Caki2 (cell line): ENCODE measurements at regions not wholly inside any gene's neighbourhood (a gene's known extent, or its start where the extent isn't known, plus 50 kb on each side); places are given as distances from the start of the nearest gene placed in this dataset.

Experiments
- DNase-seq: peaks from one replicate; pipeline ENCODE4 v3.0.0-alpha.2; 2015; ENCODE audit warnings: low read depth
- in situ Hi-C: cut with HindIII; loops from 2 replicates; pipeline ENCODE4 v1.10.0; 2016; ENCODE audit warnings: low sequenced_read_pairs, low pct_unique_long_range_greater_than_20kb, mixed read lengths

GRCh38 chr2:42879121-42879705, 86.8 kb upstream of the HAAO start:
- in situ Hi-C loops, result no loop called here
- DNase-seq, result no peak

GRCh38 chr2:42878581-42878980, 86.2 kb upstream of the HAAO start:
- no peak for DNase-seq
- in situ Hi-C loops, result no loop called here

GRCh38 chr2:42877936-42878335, 85.6 kb upstream of the HAAO start:
- in situ Hi-C loops, result no loop called here
- no peak for DNase-seq

- no peak for DNase-seq
- in situ Hi-C loops, result no loop called here
These were observed 85.1 kb upstream of the HAAO start for GRCh38 chr2:42877511-42877910.

- no peak for DNase-seq
- in situ Hi-C loops, result no loop called here
These were observed 84.0 kb upstream of the HAAO start for GRCh38 chr2:42876326-42876751.

GRCh38 chr2:42875880-42876279, 83.5 kb upstream of the HAAO start:
- in situ Hi-C loops, result no loop called here
- DNase-seq, result no peak

GRCh38 chr2:42874949-42875801, 82.8 kb upstream of the HAAO start:
- no peak for DNase-seq
- in situ Hi-C loops, result no loop called here

- in situ Hi-C loops, result no loop called here
- DNase-seq, result no peak
These were observed 80.3 kb upstream of the HAAO start for GRCh38 chr2:42872721-42873120.

- in situ Hi-C loops, result no loop called here
- no peak for DNase-seq
These were observed 79.0 kb upstream of the HAAO start for GRCh38 chr2:42871372-42871771.

GRCh38 chr2:42868874-42869273, 76.5 kb upstream of the HAAO start:
- DNase-seq, result no peak
- in situ Hi-C loops, result no loop called here

GRCh38 chr2:42868096-42868495, 75.7 kb upstream of the HAAO start:
- DNase-seq, result no peak
- in situ Hi-C loops, result no loop called here

GRCh38 chr2:42867093-42868065, 75.0 kb upstream of the HAAO start:
- DNase-seq, result no peak
- in situ Hi-C loops, result no loop called here

- DNase-seq, result no peak
- in situ Hi-C loops, result no loop called here
These were observed 73.8 kb upstream of the HAAO start for GRCh38 chr2:42865884-42866881.

- in situ Hi-C loops, result no loop called here
- no peak for DNase-seq
These were observed 72.4 kb upstream of the HAAO start for GRCh38 chr2:42864641-42865280.

- no peak for DNase-seq
- in situ Hi-C loops, result no loop called here
These were observed 71.8 kb upstream of the HAAO start for GRCh38 chr2:42864222-42864621.

GRCh38 chr2:42863751-42864150, 71.4 kb upstream of the HAAO start:
- in situ Hi-C loops, result no loop called here
- no peak for DNase-seq

- DNase-seq, result no peak
- in situ Hi-C loops, result no loop called here
These were observed 70.9 kb upstream of the HAAO start for GRCh38 chr2:42863320-42863719.
